GM12801 (cell line): ENCODE measurements at regions not wholly inside any gene's neighbourhood (a gene's known extent, or its start where the extent isn't known, plus 50 kb on each side); places are given as distances from the start of the nearest gene placed in this dataset.

Experiments used
- TF ChIP-seq, protein P1 (sequence below): IDR thresholded peaks from one replicate; pipeline ENCODE4 v1.5.1; 2011; ENCODE audit warnings: control low read depth; ENCODE audit not compliant: insufficient read length; ENCODE audit errors: extremely low read depth

DNA sequence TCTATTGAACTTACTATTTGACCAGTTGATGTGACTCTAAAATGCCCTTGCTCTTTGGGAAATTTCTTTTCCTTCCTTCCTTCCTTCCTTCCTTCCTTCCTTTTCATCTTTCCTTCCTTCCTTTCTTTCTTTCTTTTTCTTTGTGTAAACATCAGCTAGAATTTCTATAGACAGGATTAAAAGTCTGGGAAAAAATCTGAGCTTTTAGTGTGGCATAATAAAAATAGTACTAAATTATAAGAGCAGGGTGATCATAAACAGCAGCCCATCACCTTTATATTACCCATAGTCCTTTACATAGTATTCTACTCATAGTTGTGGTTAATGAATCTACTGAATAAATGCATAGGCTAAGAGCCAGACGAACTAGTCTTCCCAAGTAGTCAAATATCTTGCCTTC is 281.0 kb upstream of the DAB1 start:
- TF ChIP-seq, protein P1, sequence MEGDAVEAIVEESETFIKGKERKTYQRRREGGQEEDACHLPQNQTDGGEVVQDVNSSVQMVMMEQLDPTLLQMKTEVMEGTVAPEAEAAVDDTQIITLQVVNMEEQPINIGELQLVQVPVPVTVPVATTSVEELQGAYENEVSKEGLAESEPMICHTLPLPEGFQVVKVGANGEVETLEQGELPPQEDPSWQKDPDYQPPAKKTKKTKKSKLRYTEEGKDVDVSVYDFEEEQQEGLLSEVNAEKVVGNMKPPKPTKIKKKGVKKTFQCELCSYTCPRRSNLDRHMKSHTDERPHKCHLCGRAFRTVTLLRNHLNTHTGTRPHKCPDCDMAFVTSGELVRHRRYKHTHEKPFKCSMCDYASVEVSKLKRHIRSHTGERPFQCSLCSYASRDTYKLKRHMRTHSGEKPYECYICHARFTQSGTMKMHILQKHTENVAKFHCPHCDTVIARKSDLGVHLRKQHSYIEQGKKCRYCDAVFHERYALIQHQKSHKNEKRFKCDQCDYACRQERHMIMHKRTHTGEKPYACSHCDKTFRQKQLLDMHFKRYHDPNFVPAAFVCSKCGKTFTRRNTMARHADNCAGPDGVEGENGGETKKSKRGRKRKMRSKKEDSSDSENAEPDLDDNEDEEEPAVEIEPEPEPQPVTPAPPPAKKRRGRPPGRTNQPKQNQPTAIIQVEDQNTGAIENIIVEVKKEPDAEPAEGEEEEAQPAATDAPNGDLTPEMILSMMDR: no peak

DNA sequence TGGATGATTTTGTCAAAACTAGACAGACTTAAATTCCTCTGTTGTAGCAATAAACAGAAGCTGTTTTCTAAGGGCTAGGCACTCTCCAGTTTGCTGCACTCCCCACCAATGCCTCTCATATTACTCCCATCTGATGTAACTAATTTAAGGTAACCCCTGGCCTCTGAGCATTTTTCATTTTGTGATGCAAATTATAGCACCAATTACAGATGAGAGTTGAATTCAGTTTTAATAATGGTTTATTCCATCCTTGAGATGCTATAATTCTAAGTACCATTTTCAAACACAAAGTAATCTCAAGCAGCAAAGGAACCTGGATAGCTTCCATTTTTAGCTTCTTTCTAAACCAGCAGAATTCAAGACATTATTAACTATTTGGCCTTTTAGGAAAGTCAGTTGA is 280.4 kb upstream of the DAB1 start:
- TF ChIP-seq, protein P1: no peak

DNA sequence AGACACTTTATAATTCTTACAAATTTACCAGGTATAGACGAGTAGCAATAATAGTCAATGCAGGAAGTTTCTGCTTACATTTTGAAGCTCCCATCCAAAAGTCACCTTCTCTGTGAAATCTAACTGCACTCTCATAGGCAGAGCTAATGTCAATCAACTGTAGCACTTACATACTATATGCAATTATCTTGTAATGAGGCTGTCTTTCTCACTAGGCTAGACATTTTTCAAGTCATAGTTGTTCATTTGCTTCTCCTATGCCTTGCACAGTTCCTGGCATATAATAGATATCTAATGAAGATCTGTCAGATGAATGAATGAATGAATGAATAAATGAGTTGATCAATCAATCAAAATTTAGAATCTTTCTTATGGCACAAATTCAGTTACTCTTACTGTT is 273.0 kb upstream of the DAB1 start:
- TF ChIP-seq, protein P1: no peak

DNA sequence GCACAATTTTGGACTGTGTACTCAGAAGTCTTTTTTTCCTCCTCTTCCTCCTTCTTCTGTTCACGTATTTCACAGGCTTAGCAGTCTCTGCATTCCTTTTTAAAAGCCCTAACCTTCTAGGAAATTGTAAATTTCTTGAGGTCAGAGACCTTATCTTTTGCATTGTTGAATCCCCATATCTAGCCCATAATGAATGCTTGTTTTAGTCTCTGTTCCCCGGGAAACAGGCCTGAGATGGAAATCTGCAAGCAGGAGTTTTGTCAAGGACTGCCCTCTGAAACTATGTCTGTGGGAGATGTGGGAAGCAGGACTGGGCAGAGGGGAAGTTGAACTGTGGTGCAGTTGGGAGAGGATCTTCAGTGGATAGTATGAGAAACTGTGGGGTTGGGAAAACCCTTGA is 272.2 kb upstream of the DAB1 start:
- TF ChIP-seq, protein P1: no peak

DNA sequence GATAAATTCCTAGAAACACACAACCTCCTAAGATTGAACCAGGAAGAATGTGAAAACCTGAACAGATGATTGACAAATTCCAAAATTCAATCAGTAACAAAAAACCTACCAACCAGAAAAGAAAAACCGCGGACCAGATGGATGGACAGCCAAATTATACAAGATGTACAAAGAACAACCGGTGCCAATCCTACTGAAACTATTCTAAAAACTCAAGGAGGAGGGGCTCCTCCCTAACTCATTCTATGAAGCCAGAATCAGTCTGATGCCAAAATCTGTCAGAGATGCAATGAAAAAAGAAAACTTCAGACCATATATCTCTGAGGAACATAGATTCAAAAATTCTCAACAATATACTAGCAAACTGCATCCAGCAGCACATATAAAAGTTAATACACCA is 262.4 kb upstream of the DAB1 start:
- TF ChIP-seq, protein P1: no peak

DNA sequence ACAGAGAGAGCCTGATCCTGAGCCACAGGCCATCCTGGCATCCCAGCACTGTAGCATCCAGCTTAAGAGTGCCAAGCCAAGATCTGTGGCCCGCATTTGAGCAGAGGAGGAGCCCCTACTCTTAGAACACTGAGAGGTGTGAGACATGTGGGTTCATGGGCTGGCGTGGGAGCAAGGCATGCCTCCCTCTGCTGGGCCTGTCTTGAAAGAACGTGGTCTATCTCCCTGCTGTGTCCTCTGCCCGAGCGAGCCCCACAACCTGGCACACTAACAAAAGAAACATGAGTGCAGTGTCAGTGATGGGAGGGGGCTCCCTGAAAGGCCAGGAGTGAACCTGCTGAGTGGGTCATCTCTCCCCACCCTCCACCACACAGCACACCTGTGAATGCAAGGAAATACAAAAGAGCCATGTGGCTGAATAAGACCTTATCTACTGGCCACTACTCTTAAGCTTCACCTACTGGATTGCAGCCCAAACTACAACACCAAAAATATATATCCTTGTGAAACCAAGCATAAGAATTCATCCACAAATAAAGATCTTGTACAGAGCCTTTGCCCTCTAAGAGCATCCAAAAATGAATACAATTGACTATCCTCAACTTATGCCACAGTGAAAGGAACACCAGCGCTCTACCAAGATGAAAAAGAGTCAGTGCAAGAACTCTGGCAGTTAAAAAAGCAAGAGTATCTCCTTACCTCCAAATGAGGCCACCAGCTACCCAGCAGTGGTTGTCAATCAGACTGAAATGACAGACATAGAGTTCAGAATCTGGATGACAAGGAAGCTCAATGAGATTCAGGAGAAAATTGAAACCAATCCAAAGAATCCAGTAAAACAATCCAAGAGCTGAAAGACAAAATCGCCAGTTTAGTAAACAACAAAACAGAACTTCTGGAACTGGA is 259.4 kb upstream of the DAB1 start:
- TF ChIP-seq, protein P1: no peak

DNA sequence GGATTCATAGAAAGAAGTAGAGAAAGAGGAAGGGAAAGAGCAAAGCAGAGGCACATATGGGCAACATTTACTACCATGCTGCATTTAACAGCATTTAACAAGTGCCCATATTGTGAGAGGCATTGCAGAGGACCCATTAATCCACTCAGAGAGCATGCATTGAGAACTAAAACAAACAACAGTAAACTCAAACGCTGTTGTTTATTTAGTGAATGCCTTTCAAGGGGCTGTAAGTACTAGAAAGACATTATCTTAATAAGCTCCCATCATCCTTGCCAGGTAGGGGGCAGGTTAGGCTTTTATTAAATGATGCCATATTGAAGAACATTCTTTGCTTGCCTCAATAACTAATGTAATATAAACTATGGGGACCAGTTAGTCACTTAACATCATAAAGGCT is 254.3 kb upstream of the DAB1 start:
- TF ChIP-seq, protein P1: no peak

DNA sequence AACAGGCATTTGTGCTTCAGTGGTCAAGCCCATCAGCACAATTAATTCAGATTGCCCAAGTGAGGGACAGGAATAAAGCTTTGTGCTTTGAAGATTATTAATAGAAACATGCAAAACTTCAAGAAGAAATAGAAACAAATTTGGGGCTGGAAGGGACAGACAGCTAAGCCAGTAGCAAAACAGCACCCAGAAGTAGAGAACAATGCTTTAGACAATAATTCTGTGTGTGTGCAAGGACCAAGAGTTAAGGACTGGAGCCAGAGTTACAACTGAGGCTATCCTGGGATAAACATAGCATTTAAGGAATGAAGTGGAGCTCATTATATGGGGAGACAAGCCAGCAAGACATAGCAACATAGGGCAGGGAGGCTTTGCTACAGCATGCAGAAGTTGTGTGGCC is 251.9 kb upstream of the DAB1 start:
- TF ChIP-seq, protein P1: no peak
